Kidney epithelial cell (primary cell): ENCODE measurements at regions not wholly inside any gene's neighbourhood (a gene's known extent, or its start where the extent isn't known, plus 50 kb on each side); places are given as distances from the start of the nearest gene placed in this dataset.

Source experiments
- DNase-seq: peaks from one replicate; pipeline ENCODE4 v3.0.0-alpha.2; 2010; ENCODE audit warnings: low read depth
- H3K27me3 ChIP-seq: 2 replicates; pipeline ENCODE4 v1.6.0; 2011; ENCODE audit warnings: low read length; ENCODE audit not compliant: control insufficient read depth, insufficient read depth
- H3K36me3 ChIP-seq: 2 replicates; pipeline ENCODE4 v1.5.1; 2011; ENCODE audit warnings: low read length; ENCODE audit not compliant: control insufficient read depth, insufficient read depth
- H3K4me3 ChIP-seq: 2 replicates; pipeline ENCODE4 v1.5.1; 2011; ENCODE audit warnings: low read depth, mild to moderate bottlenecking, control low read depth, low read length
- CTCF ChIP-seq: IDR thresholded peaks from 2 replicates; pipeline ENCODE4 v1.5.1; 2011; ENCODE audit warnings: mild to moderate bottlenecking, moderate library complexity, low read length, control low read depth, inconsistent platforms; ENCODE audit not compliant: insufficient read depth, poor library complexity, severe bottlenecking

DNA sequence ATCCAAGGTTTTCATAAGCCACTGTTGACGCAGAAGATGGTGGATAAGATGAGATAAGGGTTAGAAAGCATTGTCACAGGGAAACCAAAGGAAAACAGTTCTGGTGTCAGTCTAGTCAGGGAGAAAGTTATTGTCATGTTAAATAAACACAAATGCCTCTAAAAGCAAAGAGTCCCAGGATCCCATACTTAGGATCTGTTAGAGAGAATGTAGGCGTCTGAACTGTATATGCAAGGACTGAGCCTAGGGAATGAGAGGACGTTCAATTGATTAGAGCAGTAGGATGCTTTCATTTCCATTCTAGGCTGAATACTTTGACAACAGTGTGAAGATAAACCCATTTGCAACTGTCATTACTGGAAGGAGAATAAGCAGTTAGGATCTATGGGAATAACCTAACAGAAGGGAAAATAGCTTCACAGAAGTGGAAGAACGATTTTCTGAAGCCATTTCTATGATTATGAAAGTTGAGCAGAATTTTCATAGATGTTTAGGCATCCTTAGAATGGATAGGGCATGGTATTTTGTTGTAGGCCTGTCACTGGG is 1149.1 kb upstream of the CDH8 start:
- no peak for TF ChIP-seq CTCF
- Histone ChIP-seq H3K36me3 (no peaks in the 10 kb centered on the region), H3K4me3 (no peak overlapping the region), H3K27me3 (no peaks in the 10 kb centered on the region)
- DNase-seq = no peak

DNA sequence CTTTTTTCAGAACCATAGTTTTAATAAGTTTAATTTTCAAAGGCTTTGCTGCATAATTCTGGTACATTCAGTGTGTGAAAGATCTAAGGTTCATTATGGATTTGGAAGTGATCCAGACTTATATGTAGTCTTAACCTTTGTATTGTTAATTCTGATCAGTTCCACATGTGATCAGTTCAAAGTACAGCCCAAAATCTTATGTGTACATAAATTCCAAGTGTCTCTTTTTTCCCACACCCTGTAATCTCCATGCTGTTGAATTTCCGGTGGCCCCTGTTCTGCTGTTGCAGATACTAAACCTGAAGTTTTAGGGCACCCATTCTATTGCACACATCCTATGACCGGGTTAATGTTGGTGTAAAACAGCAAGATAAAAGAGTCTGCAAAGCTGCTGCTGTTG is 1147.5 kb upstream of the CDH8 start:
- DNase-seq = no peak
- no peak overlapping the region for H3K4me3 ChIP-seq
- H3K27me3 ChIP-seq = no peaks in the 10 kb centered on the region
- no peak for TF ChIP-seq CTCF
- no peaks in the 10 kb centered on the region for H3K36me3 ChIP-seq

DNA sequence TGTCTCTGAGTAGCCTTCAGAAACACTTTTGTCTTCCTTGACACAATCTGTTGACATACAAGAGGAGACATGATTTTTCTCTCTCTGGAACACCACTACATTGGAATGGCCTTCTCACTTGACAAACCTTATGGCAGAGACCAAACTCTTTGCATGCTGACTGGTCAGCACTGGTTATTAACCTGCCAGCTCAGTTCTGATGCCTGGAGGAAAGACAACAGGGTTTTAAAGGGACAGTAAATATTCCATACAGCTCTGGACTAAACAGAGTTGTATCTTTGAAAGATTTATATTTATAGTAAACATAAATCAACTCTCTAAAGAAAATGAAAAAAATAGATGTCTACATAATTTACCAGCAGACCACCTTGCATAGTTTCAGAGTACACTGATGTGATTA is 1139.1 kb upstream of the CDH8 start:
- DNase-seq = no peak
- Histone ChIP-seq H3K4me3 (no peak overlapping the region), H3K36me3 (no peaks in the 10 kb centered on the region), H3K27me3 (no peaks in the 10 kb centered on the region)
- TF ChIP-seq CTCF = no peak

- Histone ChIP-seq H3K36me3 (no peaks in the 10 kb centered on the region), H3K4me3 (no peak overlapping the region), H3K27me3 (no peaks in the 10 kb centered on the region)
- DNase-seq = no peak
- TF ChIP-seq CTCF = no peak
These were observed 1138.6 kb upstream of the CDH8 start for GRCh38 chr16:63174801-63175200.

DNA sequence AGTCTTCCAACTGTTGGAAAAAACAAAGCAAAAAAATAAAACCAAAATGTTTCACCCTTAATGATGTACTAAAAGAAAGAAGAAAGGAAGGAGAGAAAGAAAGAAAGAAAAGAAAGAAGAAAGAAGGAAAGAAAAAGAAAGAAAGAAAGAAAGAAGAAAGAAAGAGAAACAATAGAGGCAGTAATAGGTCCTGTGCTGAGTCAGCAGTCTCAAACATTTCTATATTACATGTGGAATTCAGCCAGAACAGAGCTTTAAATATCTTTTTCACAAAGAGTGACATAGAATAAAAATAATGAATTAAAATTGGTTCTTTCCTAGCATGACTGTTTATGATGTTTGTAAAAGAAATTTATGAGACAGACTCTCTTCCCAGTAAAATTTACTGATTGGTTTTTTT is 1135.3 kb upstream of the CDH8 start:
- Histone ChIP-seq H3K4me3 (no peak overlapping the region), H3K27me3 (no peaks in the 10 kb centered on the region), H3K36me3 (no peaks in the 10 kb centered on the region)
- no peak for TF ChIP-seq CTCF
- DNase-seq = no peak

DNA sequence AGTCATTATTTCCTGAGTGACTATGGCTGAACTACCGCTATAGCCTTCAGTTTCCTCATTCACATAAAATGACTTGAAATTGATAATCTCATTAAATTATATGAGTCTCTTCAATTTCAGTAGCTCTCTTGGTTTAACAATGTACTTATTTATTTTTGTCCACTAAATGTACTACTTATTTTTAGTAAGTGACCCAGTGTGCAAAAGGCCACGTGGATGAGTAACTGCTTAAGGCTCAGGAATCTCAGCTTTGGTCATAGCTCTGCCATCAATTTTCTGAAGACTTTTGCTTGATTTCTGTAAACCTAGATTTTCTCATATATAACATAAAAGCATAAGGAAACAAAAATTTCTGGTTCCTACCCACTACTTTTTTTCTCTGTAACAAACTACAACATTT is 1132.9 kb upstream of the CDH8 start:
- H3K4me3 ChIP-seq = no peak overlapping the region
- H3K27me3 ChIP-seq = no peaks in the 10 kb centered on the region
- no peak for TF ChIP-seq CTCF
- DNase-seq = no peak
- H3K36me3 ChIP-seq = no peaks in the 10 kb centered on the region
